ENCODE measurements at regions not wholly inside any gene's neighbourhood (a gene's known extent, or its start where the extent isn't known, plus 50 kb on each side); places are given as distances from the start of the nearest gene placed in this dataset.

GRCh38 chr2:181149056-181149455, 168.7 kb downstream of the UBE2E3 start:
- TF ChIP-seq, protein P1, sequence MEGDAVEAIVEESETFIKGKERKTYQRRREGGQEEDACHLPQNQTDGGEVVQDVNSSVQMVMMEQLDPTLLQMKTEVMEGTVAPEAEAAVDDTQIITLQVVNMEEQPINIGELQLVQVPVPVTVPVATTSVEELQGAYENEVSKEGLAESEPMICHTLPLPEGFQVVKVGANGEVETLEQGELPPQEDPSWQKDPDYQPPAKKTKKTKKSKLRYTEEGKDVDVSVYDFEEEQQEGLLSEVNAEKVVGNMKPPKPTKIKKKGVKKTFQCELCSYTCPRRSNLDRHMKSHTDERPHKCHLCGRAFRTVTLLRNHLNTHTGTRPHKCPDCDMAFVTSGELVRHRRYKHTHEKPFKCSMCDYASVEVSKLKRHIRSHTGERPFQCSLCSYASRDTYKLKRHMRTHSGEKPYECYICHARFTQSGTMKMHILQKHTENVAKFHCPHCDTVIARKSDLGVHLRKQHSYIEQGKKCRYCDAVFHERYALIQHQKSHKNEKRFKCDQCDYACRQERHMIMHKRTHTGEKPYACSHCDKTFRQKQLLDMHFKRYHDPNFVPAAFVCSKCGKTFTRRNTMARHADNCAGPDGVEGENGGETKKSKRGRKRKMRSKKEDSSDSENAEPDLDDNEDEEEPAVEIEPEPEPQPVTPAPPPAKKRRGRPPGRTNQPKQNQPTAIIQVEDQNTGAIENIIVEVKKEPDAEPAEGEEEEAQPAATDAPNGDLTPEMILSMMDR (IDR thresholded peaks at IDR 0.05; ENCODE audit: insufficient read depth, low read length, poor library complexity, severe bottlenecking): no peak
- DNase-seq (ENCODE audit: extremely low read depth, insufficient read length): no peak
- Histone ChIP-seq H3K27me3 (replicated peaks; ENCODE audit: control insufficient read depth, insufficient read depth, low read length) (no peaks in the 10 kb centered on the region), H3K36me3 (ENCODE audit: control insufficient read depth, insufficient read depth, low read length) (no peaks in the 10 kb centered on the region), H3K4me3 (replicated peaks; ENCODE audit: low read depth, low read length) (no peak overlapping the region)

- no peaks in the 10 kb centered on the region for H3K36me3 ChIP-seq (ENCODE audit: control insufficient read depth, insufficient read depth, low read length)
- TF ChIP-seq, protein P1 (IDR thresholded peaks at IDR 0.05; ENCODE audit: insufficient read depth, low read length, poor library complexity, severe bottlenecking): no peak
- DNase-seq (ENCODE audit: extremely low read depth, insufficient read length): no peak
- H3K4me3 ChIP-seq (replicated peaks; ENCODE audit: low read depth, low read length): no peak overlapping the region
- H3K27me3 ChIP-seq (replicated peaks; ENCODE audit: control insufficient read depth, insufficient read depth, low read length): no peaks in the 10 kb centered on the region
Measured at GRCh38 chr2:181152226-181152625, 171.8 kb downstream of the UBE2E3 start.

DNA sequence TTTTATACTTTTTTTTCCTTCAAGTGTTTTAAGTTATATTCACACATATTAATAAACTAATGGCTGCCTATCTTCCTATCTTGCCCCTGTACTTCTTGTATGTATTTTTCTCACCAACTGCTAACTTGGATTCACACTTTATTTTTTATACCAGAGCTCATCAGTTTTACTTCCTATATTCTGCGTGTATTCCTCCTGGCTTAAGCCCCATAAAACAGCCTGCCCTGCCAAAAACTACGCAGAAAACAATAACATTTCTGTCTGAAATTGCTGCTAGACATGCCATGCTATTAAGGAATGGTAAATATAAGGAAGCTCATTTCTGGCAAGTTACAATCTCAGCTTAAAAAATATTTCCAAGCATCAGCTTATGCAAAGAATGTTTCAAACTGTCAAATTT, 172.3 kb downstream of the UBE2E3 start:
- TF ChIP-seq, protein P1 (IDR thresholded peaks at IDR 0.05; ENCODE audit: insufficient read depth, low read length, poor library complexity, severe bottlenecking): no peak
- no peak overlapping the region for H3K4me3 ChIP-seq (replicated peaks; ENCODE audit: low read depth, low read length)
- H3K27me3 ChIP-seq (replicated peaks; ENCODE audit: control insufficient read depth, insufficient read depth, low read length): no peaks in the 10 kb centered on the region
- no peak for DNase-seq (ENCODE audit: extremely low read depth, insufficient read length)
- no peaks in the 10 kb centered on the region for H3K36me3 ChIP-seq (ENCODE audit: control insufficient read depth, insufficient read depth, low read length)

DNA sequence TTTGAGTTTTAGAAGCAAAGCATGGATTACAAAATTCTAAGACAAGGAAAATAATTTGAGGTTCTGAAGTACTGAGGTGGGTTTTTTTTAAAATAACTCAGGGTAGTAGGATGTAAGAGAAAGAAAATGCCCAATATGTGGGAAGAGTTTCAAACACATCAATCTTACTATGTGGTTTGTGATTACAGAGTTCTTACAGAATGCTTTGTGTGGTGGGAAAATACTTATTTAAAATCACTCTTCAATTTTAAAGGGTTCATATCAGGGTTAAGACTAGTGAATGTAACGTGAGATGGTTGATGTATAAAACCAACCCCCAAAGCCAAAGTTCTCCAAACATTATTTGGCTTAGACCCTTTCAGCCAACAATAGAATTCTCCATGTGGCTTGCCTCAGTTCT, 173.5 kb downstream of the UBE2E3 start:
- no peaks in the 10 kb centered on the region for H3K36me3 ChIP-seq (ENCODE audit: control insufficient read depth, insufficient read depth, low read length)
- DNase-seq (ENCODE audit: extremely low read depth, insufficient read length): no peak
- H3K27me3 ChIP-seq (replicated peaks; ENCODE audit: control insufficient read depth, insufficient read depth, low read length): no peaks in the 10 kb centered on the region
- TF ChIP-seq, protein P1 (IDR thresholded peaks at IDR 0.05; ENCODE audit: insufficient read depth, low read length, poor library complexity, severe bottlenecking): no peak
- no peak overlapping the region for H3K4me3 ChIP-seq (replicated peaks; ENCODE audit: low read depth, low read length)

GRCh38 chr2:181157326-181157725, 176.9 kb downstream of the UBE2E3 start:
- H3K27me3 ChIP-seq (replicated peaks; ENCODE audit: control insufficient read depth, insufficient read depth, low read length): no peaks in the 10 kb centered on the region
- no peak overlapping the region for H3K4me3 ChIP-seq (replicated peaks; ENCODE audit: low read depth, low read length)
- DNase-seq (ENCODE audit: extremely low read depth, insufficient read length): no peak
- TF ChIP-seq, protein P1 (IDR thresholded peaks at IDR 0.05; ENCODE audit: insufficient read depth, low read length, poor library complexity, severe bottlenecking): no peak
- no peaks in the 10 kb centered on the region for H3K36me3 ChIP-seq (ENCODE audit: control insufficient read depth, insufficient read depth, low read length)

DNA sequence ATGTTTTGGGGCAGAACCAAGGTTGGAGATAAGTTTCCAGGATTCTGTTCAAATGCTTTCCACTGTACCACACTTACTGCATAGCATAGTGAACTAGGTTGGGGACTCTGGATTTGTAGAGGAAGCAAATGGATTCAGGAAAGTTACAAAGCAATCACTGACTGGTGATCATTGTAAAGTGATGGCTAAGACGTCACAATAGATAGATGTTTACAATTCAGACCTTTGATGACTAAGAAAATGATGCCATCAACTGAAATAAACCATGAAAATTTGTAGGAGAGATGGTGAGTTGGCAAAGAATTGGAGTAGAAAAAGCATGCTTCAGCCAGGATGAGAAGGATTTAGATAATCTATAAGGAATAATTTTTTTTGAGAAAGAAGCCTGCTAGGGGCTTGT, 178.0 kb downstream of the UBE2E3 start:
- DNase-seq (ENCODE audit: extremely low read depth, insufficient read length): no peak
- Histone ChIP-seq H3K36me3 (ENCODE audit: control insufficient read depth, insufficient read depth, low read length) (no peaks in the 10 kb centered on the region), H3K27me3 (replicated peaks; ENCODE audit: control insufficient read depth, insufficient read depth, low read length) (no peaks in the 10 kb centered on the region), H3K4me3 (replicated peaks; ENCODE audit: low read depth, low read length) (no peak overlapping the region)
- TF ChIP-seq, protein P1 (IDR thresholded peaks at IDR 0.05; ENCODE audit: insufficient read depth, low read length, poor library complexity, severe bottlenecking): no peak
